NCI-H1105 treated with DMSO at 0.1 percent for 48 hours (cell line): ENCODE measurements at regions not wholly inside any gene's neighbourhood (a gene's known extent, or its start where the extent isn't known, plus 50 kb on each side); places are given as distances from the start of the nearest gene placed in this dataset.

Source experiments
- DNase-seq: peaks from one replicate; lab custom pipeline; 2025; lab: John Stamatoyannopoulos, UW

- DNase-seq, result no peak
Observed at GRCh38 chr1:23615423-23615822, 56.1 kb upstream of the ID3 start.

GRCh38 chr1:23614032-23614660 is 54.8 kb upstream of the ID3 start:
- DNase-seq, result no peak

GRCh38 chr1:23613191-23614031 is 54.1 kb upstream of the ID3 start:
- no peak for DNase-seq

- no peak for DNase-seq
Observed at GRCh38 chr1:23611601-23612327, 52.5 kb upstream of the ID3 start.

- no peak for DNase-seq
Observed at GRCh38 chr1:23610677-23611076, 51.4 kb upstream of the ID3 start.

GRCh38 chr1:23609971-23610370 is 50.7 kb upstream of the ID3 start:
- DNase-seq, result no peak
